ENCODE measurements at regions not wholly inside any gene's neighbourhood (a gene's known extent, or its start where the extent isn't known, plus 50 kb on each side); places are given as distances from the start of the nearest gene placed in this dataset.

DNA sequence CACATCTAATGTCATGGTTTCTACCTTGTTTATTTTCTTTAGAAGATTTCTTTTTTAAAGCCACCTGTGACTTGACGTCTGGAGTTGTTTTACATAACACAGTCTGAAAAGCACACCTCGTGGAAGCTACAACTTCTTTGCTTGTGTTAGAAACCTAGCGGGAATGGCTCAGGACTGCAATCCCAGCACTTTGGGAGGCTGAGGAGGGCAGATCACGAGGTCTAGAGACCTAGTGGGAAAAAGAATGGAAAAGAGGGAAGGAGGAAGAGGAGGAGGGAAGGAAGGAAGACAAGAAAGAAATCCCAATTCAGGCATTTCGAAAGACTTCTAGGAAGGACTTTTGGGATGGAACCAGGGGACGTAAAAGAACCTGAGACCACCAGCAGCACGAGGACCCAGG is 146.3 kb upstream of the CELF2 start:
- no peak overlapping the region for H3K4me2 ChIP-seq
- H3K27me3 ChIP-seq, result no peaks in the 10 kb centered on the region
- H3K9me3 ChIP-seq, result 0 out of 2 replicates have a peak, but pooled peaks cover 4% of the 10 kb centered on the region
- H3K27ac ChIP-seq, result no peak overlapping the region
- peaks cover 10% of the 10 kb centered on the region for H3K4me1 ChIP-seq
- H4K20me1 ChIP-seq, result no peaks in the 10 kb centered on the region
- H3K9ac ChIP-seq, result no peak overlapping the region
- H3K36me3 ChIP-seq, result no peaks in the 10 kb centered on the region
- TF ChIP-seq Cebpa-rat (IDR thresholded peaks at IDR 0.05), result no peak
- H3K4me3 ChIP-seq, result no peak overlapping the region

- Histone ChIP-seq H3K27me3 (no peaks in the 10 kb centered on the region), H3K9ac (no peak overlapping the region), H3K9me3 (0 out of 2 replicates have a peak, but pooled peaks cover 4% of the 10 kb centered on the region), H4K20me1 (no peaks in the 10 kb centered on the region), H3K4me1 (peaks cover 10% of the 10 kb centered on the region), H3K36me3 (no peaks in the 10 kb centered on the region), H3K4me3 (no peak overlapping the region), H3K27ac (no peak overlapping the region), H3K4me2 (no peak overlapping the region)
- no peak for TF ChIP-seq Cebpa-rat (IDR thresholded peaks at IDR 0.05)
Measured at GRCh38 chr10:10872035-10872673, 145.5 kb upstream of the CELF2 start.

- peaks cover 10% of the 10 kb centered on the region for H3K4me1 ChIP-seq
- no peak for TF ChIP-seq Cebpa-rat (IDR thresholded peaks at IDR 0.05)
- H3K9me3 ChIP-seq, result 0 out of 2 replicates have a peak, but pooled peaks cover 4% of the 10 kb centered on the region
- no peak overlapping the region for H3K27ac ChIP-seq
- no peaks in the 10 kb centered on the region for H3K27me3 ChIP-seq
- H3K9ac ChIP-seq, result no peak overlapping the region
- no peak overlapping the region for H3K4me2 ChIP-seq
- no peaks in the 10 kb centered on the region for H4K20me1 ChIP-seq
- H3K36me3 ChIP-seq, result no peaks in the 10 kb centered on the region
- H3K4me3 ChIP-seq, result no peak overlapping the region
Measured at GRCh38 chr10:10872764-10873163, 144.9 kb upstream of the CELF2 start.

DNA sequence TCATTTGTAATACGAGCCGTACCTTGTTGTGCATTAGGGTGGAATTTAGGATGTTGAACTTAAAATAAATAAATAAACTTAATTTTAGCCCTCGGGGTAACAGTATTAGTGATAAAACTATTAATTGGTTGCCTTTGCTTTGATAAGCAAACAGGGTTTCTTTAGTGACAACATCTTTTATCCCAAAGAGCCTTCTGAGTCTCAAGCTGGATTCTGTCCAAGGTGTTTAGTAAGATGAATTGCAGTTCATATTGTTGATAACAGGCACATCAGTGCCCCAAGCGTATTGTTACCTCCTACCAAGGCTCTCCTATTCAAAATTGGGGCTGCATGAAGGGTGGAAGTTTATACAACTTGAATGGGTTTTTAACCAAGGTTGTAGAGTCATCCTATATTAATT is 144.4 kb upstream of the CELF2 start:
- no peak for TF ChIP-seq Cebpa-rat (IDR thresholded peaks at IDR 0.05)

GRCh38 chr10:10873915-10874314 is 143.8 kb upstream of the CELF2 start:
- no peak overlapping the region for H3K4me2 ChIP-seq
- peaks cover 10% of the 10 kb centered on the region for H3K4me1 ChIP-seq
- H3K27me3 ChIP-seq, result no peaks in the 10 kb centered on the region
- H3K36me3 ChIP-seq, result no peaks in the 10 kb centered on the region
- H4K20me1 ChIP-seq, result no peaks in the 10 kb centered on the region
- H3K9me3 ChIP-seq, result no peaks in the 10 kb centered on the region
- H3K27ac ChIP-seq, result no peak overlapping the region
- H3K9ac ChIP-seq, result no peak overlapping the region
- TF ChIP-seq Cebpa-rat (IDR thresholded peaks at IDR 0.05), result no peak
- H3K4me3 ChIP-seq, result no peak overlapping the region

More for the DNA sequence above, 144.4 kb upstream of the CELF2 start:
- Histone ChIP-seq H3K9ac (no peak overlapping the region), H3K27me3 (no peaks in the 10 kb centered on the region), H3K4me2 (no peak overlapping the region), H4K20me1 (no peaks in the 10 kb centered on the region), H3K9me3 (0 out of 2 replicates have a peak, but pooled peaks cover 2% of the 10 kb centered on the region), H3K36me3 (no peaks in the 10 kb centered on the region), H3K4me1 (peaks cover 10% of the 10 kb centered on the region), H3K27ac (no peak overlapping the region), H3K4me3 (no peak overlapping the region)

DNA sequence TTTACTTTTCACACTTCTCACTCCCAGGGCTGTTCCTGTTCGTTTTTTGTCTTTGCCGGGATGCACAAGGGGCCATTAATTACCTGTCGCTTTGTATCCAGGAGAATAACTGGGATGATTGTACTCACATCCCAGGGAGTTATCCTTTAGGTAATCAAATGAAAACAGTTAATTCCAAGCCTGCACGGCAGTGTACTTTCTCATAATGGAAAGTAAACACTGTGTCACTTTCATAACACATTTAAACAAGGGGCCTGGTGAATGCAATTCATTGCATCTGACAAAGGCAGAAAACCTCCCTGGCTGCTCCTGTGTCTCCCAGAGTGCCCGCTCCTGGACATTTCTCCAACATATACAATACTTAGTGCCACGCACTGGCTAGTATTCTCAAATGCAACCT is 138.7 kb upstream of the CELF2 start:
- Histone ChIP-seq H3K4me2 (no peak overlapping the region), H3K36me3 (no peaks in the 10 kb centered on the region), H3K9me3 (no peaks in the 10 kb centered on the region; the same call in 1 of the 2 replicates), H3K27ac (no peak overlapping the region), H4K20me1 (no peaks in the 10 kb centered on the region), H3K4me3 (no peak overlapping the region), H3K9ac (no peak overlapping the region), H3K27me3 (no peaks in the 10 kb centered on the region), H3K4me1 (peaks cover 5% of the 10 kb centered on the region; the same call in 1 of the 2 replicates)
- TF ChIP-seq Cebpa-rat (IDR thresholded peaks at IDR 0.05), result no peak

DNA sequence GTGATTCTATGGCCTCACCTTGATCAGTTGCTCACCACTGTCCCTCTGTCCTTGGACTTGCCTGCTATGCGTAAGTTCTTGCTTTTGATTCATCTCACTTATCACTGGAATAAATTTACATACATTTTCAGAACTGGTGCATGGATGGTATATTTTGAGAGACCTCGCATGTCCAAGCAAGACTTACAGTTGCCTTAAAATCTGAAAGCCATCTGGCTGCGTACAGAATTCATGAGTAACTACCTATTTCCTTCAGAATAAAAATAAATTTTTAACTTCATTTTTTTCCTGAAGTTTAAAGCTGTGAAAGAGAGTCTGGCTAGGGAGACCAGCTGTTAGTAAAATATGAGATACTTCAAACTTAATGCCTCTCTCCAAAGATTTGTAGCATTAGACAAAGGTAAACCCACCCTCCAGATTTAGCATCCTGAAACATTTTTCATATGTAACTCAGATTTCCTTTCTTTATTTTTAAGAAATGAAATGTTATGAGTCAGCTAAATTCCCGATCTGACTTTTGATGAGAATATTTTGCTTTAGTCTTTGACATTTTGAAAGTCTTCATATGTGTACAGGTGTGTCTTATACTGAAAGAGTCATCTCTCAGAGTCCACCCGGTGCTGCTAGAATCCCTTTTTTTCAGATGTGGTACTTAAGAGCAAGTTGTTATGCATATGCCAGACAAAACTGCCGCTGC is 136.4 kb upstream of the CELF2 start:
- TF ChIP-seq Cebpa-rat (IDR thresholded peaks at IDR 0.05), result no peak
- Histone ChIP-seq H3K27me3 (no peaks in the 10 kb centered on the region), H3K4me1 (peaks cover 6% of the 10 kb centered on the region), H3K36me3 (no peaks in the 10 kb centered on the region), H3K4me2 (no peak overlapping the region), H3K9me3 (peaks cover 6% of the 10 kb centered on the region), H4K20me1 (no peaks in the 10 kb centered on the region), H3K9ac (no peak overlapping the region), H3K27ac (no peak overlapping the region), H3K4me3 (no peak overlapping the region)

DNA sequence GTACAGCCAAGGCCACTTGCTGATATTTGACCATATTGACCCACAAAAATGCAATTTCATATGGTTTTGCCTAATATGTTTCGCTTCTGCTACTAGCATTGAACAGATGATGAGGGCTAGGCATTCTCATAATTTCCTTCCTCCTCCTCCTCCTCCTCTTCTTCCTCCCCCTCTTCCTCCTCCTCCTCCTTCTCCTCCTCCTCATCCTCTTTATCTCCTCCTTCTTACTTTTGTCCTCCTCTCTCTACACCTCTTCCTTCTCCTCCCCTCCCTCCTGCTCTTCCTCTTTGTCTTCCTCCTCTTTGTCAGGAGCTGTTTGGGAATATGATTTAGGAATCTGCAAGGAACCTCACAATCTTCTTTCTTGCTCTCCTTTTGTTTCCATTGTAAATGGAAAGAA is 133.9 kb upstream of the CELF2 start:
- Histone ChIP-seq H3K4me1 (peaks cover 15% of the 10 kb centered on the region), H3K4me3 (no peak overlapping the region), H3K4me2 (no peak overlapping the region), H3K9me3 (peaks cover 6% of the 10 kb centered on the region), H3K27me3 (no peaks in the 10 kb centered on the region), H4K20me1 (no peaks in the 10 kb centered on the region), H3K36me3 (no peaks in the 10 kb centered on the region), H3K9ac (no peak overlapping the region), H3K27ac (no peak overlapping the region)
- no peak for TF ChIP-seq Cebpa-rat (IDR thresholded peaks at IDR 0.05)

- Histone ChIP-seq H3K9ac (no peak overlapping the region), H4K20me1 (no peaks in the 10 kb centered on the region), H3K9me3 (peaks cover 6% of the 10 kb centered on the region), H3K27ac (no peak overlapping the region), H3K27me3 (no peaks in the 10 kb centered on the region), H3K4me3 (no peak overlapping the region), H3K4me2 (no peak overlapping the region), H3K4me1 (peaks cover 15% of the 10 kb centered on the region), H3K36me3 (no peaks in the 10 kb centered on the region)
- no peak for TF ChIP-seq Cebpa-rat (IDR thresholded peaks at IDR 0.05)
Measured at GRCh38 chr10:10886861-10887531, 130.7 kb upstream of the CELF2 start.

All from BLaER1 (cell line).